ENCODE measurements at regions not wholly inside any gene's neighbourhood (a gene's known extent, or its start where the extent isn't known, plus 50 kb on each side); places are given as distances from the start of the nearest gene placed in this dataset.

DNA sequence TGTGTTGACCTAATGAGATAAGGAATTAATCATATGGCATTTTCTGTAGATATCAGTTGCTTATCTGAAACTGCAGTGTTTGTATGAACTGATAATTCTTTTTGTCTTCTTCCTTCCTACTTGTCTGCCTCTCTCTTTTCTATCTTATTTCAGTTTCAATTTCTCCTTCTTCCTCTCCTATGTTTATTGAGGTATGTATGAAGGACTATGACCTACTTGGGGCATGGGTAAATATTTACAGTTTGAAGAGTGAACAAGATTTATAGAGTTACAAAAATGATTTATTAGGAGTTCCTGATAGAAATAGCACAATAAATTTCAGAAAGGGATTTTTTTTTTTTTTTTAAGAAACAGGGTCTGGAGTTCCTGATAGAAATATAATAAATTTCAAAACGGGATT, 88.7 kb upstream of the MUCL1 start:
- H3K4me3 ChIP-seq (ENCODE audit: control insufficient read depth, low read depth, low read length), result no peak overlapping the region
- DNase-seq (ENCODE audit: low read depth), result no peak

DNA sequence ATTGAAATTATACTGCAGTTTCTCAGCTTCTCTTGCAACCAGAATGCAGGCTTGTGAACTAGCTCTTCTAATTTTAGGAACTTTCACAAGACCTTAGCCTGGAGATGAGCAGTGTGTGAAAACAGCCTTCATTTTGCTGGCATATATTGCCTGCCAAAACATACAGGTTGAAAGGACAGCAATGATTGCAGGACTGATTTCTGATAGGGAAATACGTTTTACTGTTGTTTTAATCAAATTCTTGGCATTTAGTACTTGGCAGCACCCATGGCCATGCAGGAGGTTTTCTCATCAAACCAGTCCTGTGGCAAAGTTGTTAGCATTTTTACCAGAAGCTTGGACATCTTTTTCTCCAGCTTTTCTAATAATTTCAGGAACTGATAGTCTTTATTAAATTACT, 91.9 kb upstream of the MUCL1 start:
- no peak overlapping the region for H3K4me3 ChIP-seq (ENCODE audit: control insufficient read depth, low read depth, low read length)
- TF ChIP-seq, protein P1, sequence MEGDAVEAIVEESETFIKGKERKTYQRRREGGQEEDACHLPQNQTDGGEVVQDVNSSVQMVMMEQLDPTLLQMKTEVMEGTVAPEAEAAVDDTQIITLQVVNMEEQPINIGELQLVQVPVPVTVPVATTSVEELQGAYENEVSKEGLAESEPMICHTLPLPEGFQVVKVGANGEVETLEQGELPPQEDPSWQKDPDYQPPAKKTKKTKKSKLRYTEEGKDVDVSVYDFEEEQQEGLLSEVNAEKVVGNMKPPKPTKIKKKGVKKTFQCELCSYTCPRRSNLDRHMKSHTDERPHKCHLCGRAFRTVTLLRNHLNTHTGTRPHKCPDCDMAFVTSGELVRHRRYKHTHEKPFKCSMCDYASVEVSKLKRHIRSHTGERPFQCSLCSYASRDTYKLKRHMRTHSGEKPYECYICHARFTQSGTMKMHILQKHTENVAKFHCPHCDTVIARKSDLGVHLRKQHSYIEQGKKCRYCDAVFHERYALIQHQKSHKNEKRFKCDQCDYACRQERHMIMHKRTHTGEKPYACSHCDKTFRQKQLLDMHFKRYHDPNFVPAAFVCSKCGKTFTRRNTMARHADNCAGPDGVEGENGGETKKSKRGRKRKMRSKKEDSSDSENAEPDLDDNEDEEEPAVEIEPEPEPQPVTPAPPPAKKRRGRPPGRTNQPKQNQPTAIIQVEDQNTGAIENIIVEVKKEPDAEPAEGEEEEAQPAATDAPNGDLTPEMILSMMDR (IDR thresholded peaks at IDR 0.05; ENCODE audit: control insufficient read depth, insufficient read depth, low read depth, low read length, missing control alignments), result no peak
- DNase-seq (ENCODE audit: low read depth), result no peak

More for the DNA sequence above, 88.7 kb upstream of the MUCL1 start:
- TF ChIP-seq, protein P1 (IDR thresholded peaks at IDR 0.05; ENCODE audit: control insufficient read depth, insufficient read depth, low read depth, low read length, missing control alignments), result no peak

DNA sequence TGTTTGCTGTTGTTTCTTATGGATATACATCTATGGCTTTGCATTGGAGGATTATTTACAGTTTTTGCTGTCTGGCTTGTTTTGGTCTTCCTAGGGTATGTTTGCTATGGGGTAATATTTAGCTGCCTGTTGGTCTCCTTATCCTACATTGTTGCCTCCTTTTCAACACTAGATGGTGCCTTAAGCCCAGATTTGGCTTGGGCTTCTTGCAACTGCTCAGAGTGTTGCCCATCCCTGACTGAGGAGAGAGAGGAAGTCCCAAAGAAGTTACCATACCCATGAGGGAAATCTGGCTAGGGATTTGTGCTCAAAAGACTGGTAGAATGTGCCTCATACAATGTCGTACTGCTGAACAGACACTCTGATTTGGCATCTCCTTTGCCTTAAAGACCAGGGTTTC, 94.6 kb upstream of the MUCL1 start:
- DNase-seq (ENCODE audit: low read depth), result no peak
- TF ChIP-seq, protein P1 (IDR thresholded peaks at IDR 0.05; ENCODE audit: control insufficient read depth, insufficient read depth, low read depth, low read length, missing control alignments), result peak; percentile 49
- H3K4me3 ChIP-seq (ENCODE audit: control insufficient read depth, low read depth, low read length), result no peak overlapping the region

DNA sequence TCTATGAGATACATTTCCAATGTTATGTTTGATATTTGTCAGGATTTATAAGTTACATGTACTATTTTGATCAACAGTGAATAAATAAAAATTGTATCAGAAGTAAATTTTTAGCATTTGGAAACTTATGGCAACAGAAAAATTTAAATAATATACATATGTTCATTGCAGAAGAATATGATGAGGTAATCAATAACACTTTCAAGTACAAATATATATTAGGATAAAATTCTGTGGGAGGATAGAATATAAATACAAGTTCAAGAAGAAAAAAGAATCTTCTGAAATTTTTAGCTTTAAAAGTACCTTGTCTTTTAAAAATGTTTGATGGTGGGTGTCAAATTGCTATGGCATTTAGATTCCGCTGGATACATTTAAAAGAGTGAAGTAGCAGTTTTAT, 102.8 kb upstream of the MUCL1 start:
- DNase-seq (ENCODE audit: low read depth), result no peak
- TF ChIP-seq, protein P1 (IDR thresholded peaks at IDR 0.05; ENCODE audit: control insufficient read depth, insufficient read depth, low read depth, low read length, missing control alignments), result no peak
- H3K4me3 ChIP-seq (ENCODE audit: control insufficient read depth, low read depth, low read length), result no peak overlapping the region

DNA sequence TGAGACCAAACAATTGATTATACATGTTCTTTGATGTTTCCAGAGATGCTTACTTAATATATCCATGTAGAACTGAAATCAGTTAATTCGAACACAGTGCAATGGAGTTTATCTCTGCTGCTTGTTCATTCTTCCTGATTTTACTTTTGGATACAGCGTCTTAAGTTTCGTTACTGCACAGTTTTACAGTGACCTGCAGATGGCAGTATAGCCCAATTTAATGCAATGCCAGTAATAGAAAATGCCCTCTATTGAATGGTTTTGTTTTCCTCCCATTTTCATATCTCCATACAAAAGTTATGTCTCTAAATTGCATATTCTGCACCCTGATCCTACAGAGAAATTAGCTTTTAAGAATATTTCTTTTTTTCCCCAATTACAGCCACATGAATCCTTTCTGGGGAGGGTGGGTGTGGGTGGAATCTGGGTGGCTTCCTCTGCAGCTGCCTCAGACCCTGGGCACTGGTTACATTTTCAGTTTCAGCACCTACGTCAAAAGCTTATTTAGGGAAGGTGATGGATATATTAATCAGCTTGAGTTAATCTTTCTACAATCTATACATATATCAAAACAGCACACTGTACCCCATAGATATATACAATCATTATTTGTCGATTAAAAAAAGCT, 101.1 kb upstream of the DCD start:
- TF ChIP-seq, protein P1 (IDR thresholded peaks at IDR 0.05; ENCODE audit: control insufficient read depth, insufficient read depth, low read depth, low read length, missing control alignments), result peak; percentile 65
- peak; percentile 21 for DNase-seq (ENCODE audit: low read depth)
- H3K4me3 ChIP-seq (ENCODE audit: control insufficient read depth, low read depth, low read length), result no peak overlapping the region

DNA sequence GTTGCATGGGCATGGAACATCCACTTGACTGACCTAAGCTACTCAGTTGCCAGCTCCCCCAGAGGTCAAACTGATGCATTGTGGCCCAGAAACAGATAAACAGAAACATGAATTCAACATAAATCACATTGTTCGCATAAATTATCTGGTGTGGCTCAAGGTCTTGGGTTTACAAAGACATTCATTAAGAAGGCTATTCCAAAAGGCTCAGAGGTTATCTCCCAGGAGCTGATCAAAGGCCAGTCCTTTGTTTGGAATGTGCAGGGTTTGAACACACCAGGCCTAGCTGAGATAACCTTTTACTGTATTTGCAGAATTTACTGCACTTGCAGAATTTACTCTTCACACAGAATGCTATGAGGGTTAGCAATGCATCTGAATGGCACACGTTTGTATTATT, 96.4 kb upstream of the DCD start:
- no peak for DNase-seq (ENCODE audit: low read depth)
- TF ChIP-seq, protein P1 (IDR thresholded peaks at IDR 0.05; ENCODE audit: control insufficient read depth, insufficient read depth, low read depth, low read length, missing control alignments), result no peak
- H3K4me3 ChIP-seq (ENCODE audit: control insufficient read depth, low read depth, low read length), result no peak overlapping the region

Data from AG09309 (cell line).